ENCODE measurements at regions not wholly inside any gene's neighbourhood (a gene's known extent, or its start where the extent isn't known, plus 50 kb on each side); places are given as distances from the start of the nearest gene placed in this dataset.
"Not testable (repeated sequence)": the region's sequence is repeated elsewhere in the genome, so short reads cannot be mapped to it uniquely, and the experiment has no call there.

DNA sequence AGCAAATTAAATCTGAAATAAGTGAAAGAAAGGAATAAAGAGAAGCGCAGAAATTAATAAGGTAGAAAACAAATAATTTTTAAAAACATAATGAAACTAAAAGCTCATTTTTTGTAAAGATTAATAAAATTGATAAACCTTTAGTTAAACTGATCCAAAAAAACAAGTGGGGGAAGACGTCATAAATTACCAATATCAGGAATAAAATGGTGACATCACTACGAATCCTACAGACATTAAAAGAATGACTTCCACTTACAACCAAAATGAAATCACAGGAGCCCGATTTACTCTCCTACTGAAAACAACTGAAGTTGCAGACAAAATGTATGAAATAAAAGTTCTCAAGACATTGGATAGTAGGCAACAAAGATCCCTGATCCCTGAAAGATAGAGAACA is 68.1 kb upstream of the IFFO2 start:
- Histone ChIP-seq H3K9me3 (ENCODE audit: insufficient read depth, low read depth) (no peaks in the 10 kb centered on the region), H3K4me2 (no peak overlapping the region), H3K27ac (no peak overlapping the region), H4K20me1 (ENCODE audit: insufficient read depth) (no peaks in the 10 kb centered on the region), H3K4me1 (replicated peaks; ENCODE audit: insufficient read depth) (peaks cover 7% of the 10 kb centered on the region), H3K9me2 (ENCODE audit: insufficient read depth) (no peaks in the 10 kb centered on the region), H3K36me3 (ENCODE audit: low read depth) (no peaks in the 10 kb centered on the region), H3F3A (ENCODE audit: insufficient read depth, low read depth) (peaks cover 5% of the 10 kb centered on the region; the same call in 1 of the 2 replicates), H3K27me3 (ENCODE audit: insufficient read depth, low read depth) (no peaks in the 10 kb centered on the region), H2AFZ (no peak overlapping the region), H3K79me2 (ENCODE audit: low read depth) (no peaks in the 10 kb centered on the region), H3K4me3 (no peak overlapping the region)
- no peak for DNase-seq
- CTCF ChIA-PET: no interaction called here
- intact Hi-C loops (cut with micrococcal nuclease; ENCODE audit: unreplicated experiment): no loop called here
- no peak for TF ChIP-seq EZH2 (IDR thresholded peaks at IDR 0.05; ENCODE audit: low read depth)
- TF ChIP-seq, protein P1, sequence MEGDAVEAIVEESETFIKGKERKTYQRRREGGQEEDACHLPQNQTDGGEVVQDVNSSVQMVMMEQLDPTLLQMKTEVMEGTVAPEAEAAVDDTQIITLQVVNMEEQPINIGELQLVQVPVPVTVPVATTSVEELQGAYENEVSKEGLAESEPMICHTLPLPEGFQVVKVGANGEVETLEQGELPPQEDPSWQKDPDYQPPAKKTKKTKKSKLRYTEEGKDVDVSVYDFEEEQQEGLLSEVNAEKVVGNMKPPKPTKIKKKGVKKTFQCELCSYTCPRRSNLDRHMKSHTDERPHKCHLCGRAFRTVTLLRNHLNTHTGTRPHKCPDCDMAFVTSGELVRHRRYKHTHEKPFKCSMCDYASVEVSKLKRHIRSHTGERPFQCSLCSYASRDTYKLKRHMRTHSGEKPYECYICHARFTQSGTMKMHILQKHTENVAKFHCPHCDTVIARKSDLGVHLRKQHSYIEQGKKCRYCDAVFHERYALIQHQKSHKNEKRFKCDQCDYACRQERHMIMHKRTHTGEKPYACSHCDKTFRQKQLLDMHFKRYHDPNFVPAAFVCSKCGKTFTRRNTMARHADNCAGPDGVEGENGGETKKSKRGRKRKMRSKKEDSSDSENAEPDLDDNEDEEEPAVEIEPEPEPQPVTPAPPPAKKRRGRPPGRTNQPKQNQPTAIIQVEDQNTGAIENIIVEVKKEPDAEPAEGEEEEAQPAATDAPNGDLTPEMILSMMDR (conservative IDR thresholded peaks at IDR 0.05): no peak
- POLR2A ChIA-PET (ENCODE audit: unreplicated experiment): interaction anchor here (0.6 kb wide), 1 partner anchor 44 kb away, joined by 3 read pairs; no protein-coding TSS in a partner anchor
- BruUV-seq (replicated peaks): no TSS peak

DNA sequence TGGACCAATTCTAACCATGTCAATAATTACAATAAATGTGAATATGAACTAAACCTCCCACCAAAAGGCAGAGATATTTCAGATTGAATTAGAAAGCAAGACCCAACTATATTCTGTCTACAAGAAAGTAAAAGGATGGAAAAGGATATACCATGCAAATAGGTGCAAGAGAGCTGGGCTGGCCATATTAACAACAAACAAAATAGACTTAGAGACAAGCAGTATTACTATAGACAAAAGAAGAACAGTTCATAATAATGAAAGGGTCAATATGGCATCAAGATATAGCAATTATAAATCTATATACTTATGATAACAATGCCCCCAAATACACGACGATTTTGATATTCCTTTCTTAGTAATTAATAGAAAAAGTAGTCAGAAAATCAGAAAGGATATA is 67.3 kb upstream of the IFFO2 start:
- no peak for DNase-seq
- intact Hi-C loops (cut with micrococcal nuclease; ENCODE audit: unreplicated experiment): no loop called here
- no TSS peak for BruUV-seq (replicated peaks)
- Histone ChIP-seq H3K4me1 (replicated peaks; ENCODE audit: insufficient read depth) (peaks cover 2% of the 10 kb centered on the region; the same call in 1 of the 2 replicates), H3F3A (ENCODE audit: insufficient read depth, low read depth) (peaks cover 1% of the 10 kb centered on the region; the same call in 1 of the 2 replicates), H3K27ac (no peak overlapping the region), H3K4me2 (no peak overlapping the region), H3K36me3 (ENCODE audit: low read depth) (no peaks in the 10 kb centered on the region), H3K79me2 (ENCODE audit: low read depth) (no peaks in the 10 kb centered on the region), H4K20me1 (ENCODE audit: insufficient read depth) (no peaks in the 10 kb centered on the region), H3K9me3 (ENCODE audit: insufficient read depth, low read depth) (no peaks in the 10 kb centered on the region), H3K4me3 (no peak overlapping the region), H2AFZ (no peak overlapping the region), H3K9me2 (ENCODE audit: insufficient read depth) (no peaks in the 10 kb centered on the region), H3K27me3 (ENCODE audit: insufficient read depth, low read depth) (no peaks in the 10 kb centered on the region)
- TF ChIP-seq EZH2 (IDR thresholded peaks at IDR 0.05; ENCODE audit: low read depth): no peak
- TF ChIP-seq, protein P1 (conservative IDR thresholded peaks at IDR 0.05): no peak
- POLR2A ChIA-PET (ENCODE audit: unreplicated experiment): interaction anchor here (0.6 kb wide), 1 partner anchor 45 kb away, joined by 3 read pairs; no protein-coding TSS in a partner anchor
- CTCF ChIA-PET: no interaction called here

GRCh38 chr1:19021845-19022244 is 65.4 kb upstream of the IFFO2 start:
- Histone ChIP-seq H3K36me3 (ENCODE audit: low read depth) (no peaks in the 10 kb centered on the region), H3K79me2 (ENCODE audit: low read depth) (no peaks in the 10 kb centered on the region), H3K4me1 (replicated peaks; ENCODE audit: insufficient read depth) (no peaks in the 10 kb centered on the region), H3K27ac (no peak overlapping the region), H3F3A (ENCODE audit: insufficient read depth, low read depth) (no peaks in the 10 kb centered on the region), H3K4me3 (no peak overlapping the region), H3K9me3 (ENCODE audit: insufficient read depth, low read depth) (no peaks in the 10 kb centered on the region), H3K9me2 (ENCODE audit: insufficient read depth) (no peaks in the 10 kb centered on the region), H3K4me2 (no peak overlapping the region), H4K20me1 (ENCODE audit: insufficient read depth) (no peaks in the 10 kb centered on the region), H3K27me3 (ENCODE audit: insufficient read depth, low read depth) (no peaks in the 10 kb centered on the region), H2AFZ (no peak overlapping the region)
- BruUV-seq (replicated peaks): no TSS peak
- no peak for TF ChIP-seq EZH2 (IDR thresholded peaks at IDR 0.05; ENCODE audit: low read depth)
- TF ChIP-seq, protein P1 (conservative IDR thresholded peaks at IDR 0.05): no peak
- DNase-seq: no peak
- intact Hi-C loops (cut with micrococcal nuclease; ENCODE audit: unreplicated experiment): no loop called here
- ChIA-PET CTCF (no interaction called here), POLR2A (ENCODE audit: unreplicated experiment) (interaction anchor here (0.7 kb wide), 1 partner anchor 46 kb away, joined by 10 read pairs; no protein-coding TSS in a partner anchor)

DNA sequence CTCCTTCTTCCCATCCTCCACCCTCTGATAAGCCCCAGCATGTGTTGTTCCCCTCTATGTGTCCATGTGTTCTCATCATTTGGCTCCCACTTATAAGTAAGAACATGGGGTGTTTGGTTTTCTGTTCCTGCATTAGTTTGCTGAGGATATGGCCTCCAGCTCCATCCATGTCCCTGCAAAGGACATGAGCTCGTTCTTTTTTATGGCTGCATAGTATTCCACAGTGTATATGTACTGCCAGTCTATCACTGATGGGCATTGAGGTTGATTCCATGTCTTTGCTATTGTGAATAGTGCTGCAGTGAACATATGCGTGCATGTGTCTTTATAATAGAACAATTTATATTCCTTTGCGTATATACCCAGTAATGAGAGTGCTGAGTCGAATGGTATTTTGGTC is 62.8 kb upstream of the IFFO2 start:
- H3K36me3 ChIP-seq (ENCODE audit: low read depth); CTCF ChIA-PET; intact Hi-C loops (cut with micrococcal nuclease; ENCODE audit: unreplicated experiment); H4K20me1 ChIP-seq (ENCODE audit: insufficient read depth); BruUV-seq (replicated peaks); H3K4me3 ChIP-seq; H3F3A ChIP-seq (ENCODE audit: insufficient read depth, low read depth); H3K27me3 ChIP-seq (ENCODE audit: insufficient read depth, low read depth); H3K4me1 ChIP-seq (replicated peaks; ENCODE audit: insufficient read depth); H3K4me2 ChIP-seq; H3K79me2 ChIP-seq (ENCODE audit: low read depth); H2AFZ ChIP-seq; H3K9me2 ChIP-seq (ENCODE audit: insufficient read depth); H3K27ac ChIP-seq; DNase-seq; H3K9me3 ChIP-seq (ENCODE audit: insufficient read depth, low read depth): not testable (repeated sequence)
- POLR2A ChIA-PET (ENCODE audit: unreplicated experiment): interaction anchor here (0.6 kb wide), 1 partner anchor 8 kb away, joined by 4 read pairs; no protein-coding TSS in a partner anchor
